HEK293 (cell line): ENCODE measurements at regions not wholly inside any gene's neighbourhood (a gene's known extent, or its start where the extent isn't known, plus 50 kb on each side); places are given as distances from the start of the nearest gene placed in this dataset.

ENCODE experiments used
- CTCF ChIA-PET: fragments of 350-600 bp; formaldehyde crosslinking; extraction: SDS; loops from one replicate; lab custom pipeline; 2021; ENCODE audit warnings: antibody characterized with exemption; lab: Yijun Ruan, JAX
- POLR2A ChIA-PET: fragments of 300-600 bp; formaldehyde crosslinking; extraction: SDS; loops from one replicate; lab custom pipeline; 2020; ENCODE audit warnings: antibody characterized with exemption, inconsistent platforms; lab: Yijun Ruan, JAX
- H3K27ac ChIP-seq: fragments of 200-500 bp; sonication (Bioruptor generic); 2 replicates; pipeline ENCODE4 v1.5.1; 2014; ENCODE audit warnings: low read depth, low read length, control low read depth, inconsistent platforms; ENCODE audit errors: extremely low read depth
- H3K36me3 ChIP-seq, 2 experiments: fragments of 200-500 bp in 1 of 2; sonication (Bioruptor generic) in 1 of 2; 1 replicate in 1 of 2; 2 replicates in 1 of 2; pipeline ENCODE4 v1.5.1; 2014 to 2017; ENCODE audit warnings: inconsistent platforms in 2 of 2, low read length in 2 of 2; ENCODE audit not compliant: control insufficient read depth in 2 of 2, insufficient read depth in 1 of 2
- H3K4me1 ChIP-seq: fragments of 200-500 bp; sonication (Bioruptor generic); 2 replicates; pipeline ENCODE4 v1.5.1; 2014; ENCODE audit warnings: mild to moderate bottlenecking, low read length, inconsistent platforms; ENCODE audit not compliant: control insufficient read depth, insufficient read depth
- H3K4me3 ChIP-seq: 2 replicates; pipeline ENCODE4 v1.5.1; 2011; ENCODE audit warnings: low read depth, mild to moderate bottlenecking, control low read depth, low read length, moderate library complexity
- H3K9me3 ChIP-seq: fragments of 200-500 bp; sonication (Bioruptor generic); 2 replicates; pipeline ENCODE4 v1.5.1; 2014; ENCODE audit warnings: low read depth, low read length, inconsistent platforms; ENCODE audit not compliant: control insufficient read depth, insufficient read depth
- BCL11A ChIP-seq: fragments of 450-650 bp; formaldehyde crosslinking; IDR thresholded peaks from 2 replicates; pipeline ENCODE4 v1.5.1; 2016; ENCODE audit warnings: low read depth, missing biosample characterization, missing genetic modification characterization
- CTCF ChIP-seq: fragments of 450-650 bp; formaldehyde crosslinking; IDR thresholded peaks from 2 replicates; pipeline ENCODE4 v1.5.1; 2016; ENCODE audit warnings: missing biosample characterization, missing genetic modification characterization
- GFI1B ChIP-seq: fragments of 450-650 bp; formaldehyde crosslinking; IDR thresholded peaks from 2 replicates; pipeline ENCODE4 v1.5.1; 2016; ENCODE audit warnings: missing biosample characterization, missing genetic modification characterization
- GLI2 ChIP-seq: fragments of 450-650 bp; formaldehyde crosslinking; IDR thresholded peaks from 2 replicates; pipeline ENCODE4; 2017; ENCODE audit warnings: missing biosample characterization, missing genetic modification characterization, low read depth, borderline replicate concordance
- HOXC10 ChIP-seq: sonication (generic); formaldehyde crosslinking; IDR thresholded peaks from 2 replicates; pipeline ENCODE4 v1.8.1; 2023; ENCODE audit warnings: mild to moderate bottlenecking, missing genetic modification reagents
- INSM2 ChIP-seq: fragments of 450-650 bp; formaldehyde crosslinking; IDR thresholded peaks from 2 replicates; pipeline ENCODE4 v1.5.1; 2016; ENCODE audit warnings: missing biosample characterization, missing genetic modification characterization
- KLF1 ChIP-seq: fragments of 450-650 bp; formaldehyde crosslinking; IDR thresholded peaks from 2 replicates; pipeline ENCODE4 v1.5.1; 2016; ENCODE audit warnings: missing biosample characterization, missing genetic modification characterization
- KLF16 ChIP-seq: fragments of 450-650 bp; formaldehyde crosslinking; IDR thresholded peaks from 2 replicates; pipeline ENCODE4 v1.5.1; 2017; ENCODE audit warnings: missing biosample characterization, missing genetic modification characterization
- RBAK ChIP-seq: fragments of 450-650 bp; formaldehyde crosslinking; IDR thresholded peaks from 2 replicates; pipeline ENCODE4 v1.5.1; 2016; ENCODE audit warnings: missing biosample characterization, missing genetic modification characterization
- REPIN1 ChIP-seq: fragments of 450-650 bp; formaldehyde crosslinking; IDR thresholded peaks from 2 replicates; pipeline ENCODE4 v1.5.1; 2017; ENCODE audit warnings: missing biosample characterization, missing genetic modification characterization, low read depth
- SALL2 ChIP-seq: fragments of 450-650 bp; formaldehyde crosslinking; IDR thresholded peaks from 2 replicates; pipeline ENCODE4 v1.5.0; 2017; ENCODE audit warnings: missing biosample characterization, mild to moderate bottlenecking, missing genetic modification characterization, borderline replicate concordance
- ZBTB1 ChIP-seq: fragments of 450-650 bp; formaldehyde crosslinking; IDR thresholded peaks from 2 replicates; pipeline ENCODE4 v1.5.1; 2016; ENCODE audit warnings: missing biosample characterization, missing genetic modification characterization
- ZNF155 ChIP-seq: fragments of 450-650 bp; formaldehyde crosslinking; IDR thresholded peaks from 2 replicates; pipeline ENCODE4 v1.5.1; 2016; ENCODE audit warnings: missing biosample characterization, missing genetic modification characterization
- ZNF169 ChIP-seq: fragments of 450-650 bp; formaldehyde crosslinking; IDR thresholded peaks from 2 replicates; pipeline ENCODE4 v1.5.1; 2016; ENCODE audit warnings: missing biosample characterization, missing genetic modification characterization
- ZNF18 ChIP-seq: fragments of 450-650 bp; formaldehyde crosslinking; IDR thresholded peaks from 2 replicates; pipeline ENCODE4 v1.5.1; 2016; ENCODE audit warnings: missing biosample characterization, missing genetic modification characterization
- ZNF2 ChIP-seq: fragments of 450-650 bp; formaldehyde crosslinking; IDR thresholded peaks from 2 replicates; pipeline ENCODE4 v1.5.1; 2016; ENCODE audit warnings: missing biosample characterization, missing genetic modification characterization
- ZNF221 ChIP-seq: fragments of 450-650 bp; formaldehyde crosslinking; IDR thresholded peaks from 2 replicates; pipeline ENCODE4 v1.5.1; 2017; ENCODE audit warnings: missing biosample characterization, missing genetic modification characterization, borderline replicate concordance
- ZNF274 ChIP-seq, 2 experiments: fragments of 200-500 bp in 1 of 2; fragments of 450-650 bp in 1 of 2; sonication (Bioruptor generic) in 1 of 2; formaldehyde crosslinking in 1 of 2; IDR thresholded peaks; 2 replicates each; pipeline versions ENCODE4 v1.5.1 to v1.6.1; 2014 to 2016; ENCODE audit warnings: borderline replicate concordance in 1 of 2, inconsistent platforms in 1 of 2, low read length in 1 of 2, missing biosample characterization in 1 of 2, missing genetic modification characterization in 1 of 2
- ZNF280C ChIP-seq: fragments of 450-650 bp; formaldehyde crosslinking; IDR thresholded peaks from 2 replicates; pipeline ENCODE4 v1.5.1; 2016; ENCODE audit warnings: missing biosample characterization, missing genetic modification characterization
- ZNF335 ChIP-seq: fragments of 450-650 bp; formaldehyde crosslinking; conservative IDR thresholded peaks from 2 replicates; pipeline ENCODE4 v1.5.1; 2016; ENCODE audit warnings: missing biosample characterization, missing genetic modification characterization
- ZNF555 ChIP-seq: fragments of 450-650 bp; formaldehyde crosslinking; conservative IDR thresholded peaks from 2 replicates; pipeline ENCODE4 v1.5.1; 2017; ENCODE audit warnings: missing biosample characterization, mild to moderate bottlenecking, missing genetic modification characterization, inconsistent platforms
- ZNF747 ChIP-seq: fragments of 450-650 bp; formaldehyde crosslinking; IDR thresholded peaks from 2 replicates; pipeline ENCODE4 v1.5.1; 2016; ENCODE audit warnings: missing biosample characterization, missing genetic modification characterization
- TF ChIP-seq, protein P1 (sequence below): sonication (generic); formaldehyde crosslinking; IDR thresholded peaks from 2 replicates; pipeline ENCODE4 v1.8.1; 2022; ENCODE audit warnings: mild to moderate bottlenecking, moderate library complexity, missing genetic modification reagents
- TF ChIP-seq, protein P2 (sequence below): fragments of 450-650 bp; IDR thresholded peaks from 2 replicates; pipeline ENCODE4 v1.5.1; 2018; ENCODE audit warnings: missing biosample characterization, missing genetic modification characterization
- TF ChIP-seq, protein P3 (sequence below): fragments of 450-650 bp; formaldehyde crosslinking; IDR thresholded peaks from 2 replicates; pipeline ENCODE4 v1.5.1; 2016; ENCODE audit warnings: missing biosample characterization, missing genetic modification characterization

- POLR2A ChIA-PET = no interaction called here
- no peaks in the 10 kb centered on the region for H3K36me3 ChIP-seq
- TF ChIP-seq RBAK (tag by site-specific recombination) (no peak), GLI2 (tag by site-specific recombination) (no peak), BCL11A (no peak), ZNF2 (tag by site-specific recombination) (no peak), REPIN1 (tag by site-specific recombination) (no peak), SALL2 (no peak), ZNF555 (tag by site-specific recombination) (no peak), ZNF155 (no peak), ZNF169 (tag by site-specific recombination) (no peak), GFI1B (tag by site-specific recombination) (no peak), ZNF280C (no peak), ZBTB1 (tag by site-specific recombination) (no peak), CTCF (tag by site-specific recombination) (no peak)
- TF ChIP-seq, protein P1, sequence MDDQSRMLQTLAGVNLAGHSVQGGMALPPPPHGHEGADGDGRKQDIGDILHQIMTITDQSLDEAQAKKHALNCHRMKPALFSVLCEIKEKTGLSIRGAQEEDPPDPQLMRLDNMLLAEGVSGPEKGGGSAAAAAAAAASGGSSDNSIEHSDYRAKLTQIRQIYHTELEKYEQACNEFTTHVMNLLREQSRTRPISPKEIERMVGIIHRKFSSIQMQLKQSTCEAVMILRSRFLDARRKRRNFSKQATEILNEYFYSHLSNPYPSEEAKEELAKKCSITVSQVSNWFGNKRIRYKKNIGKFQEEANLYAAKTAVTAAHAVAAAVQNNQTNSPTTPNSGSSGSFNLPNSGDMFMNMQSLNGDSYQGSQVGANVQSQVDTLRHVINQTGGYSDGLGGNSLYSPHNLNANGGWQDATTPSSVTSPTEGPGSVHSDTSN = no peak
- no peaks in the 10 kb centered on the region for H3K4me1 ChIP-seq
- no peak overlapping the region for H3K27ac ChIP-seq
- CTCF ChIA-PET = interaction anchor here (1.1 kb wide), 1 partner anchor 9 kb away, joined by 4 read pairs; no protein-coding TSS in a partner anchor
- H3K4me3 ChIP-seq = no peak overlapping the region
- no peaks in the 10 kb centered on the region for H3K9me3 ChIP-seq
Measured at GRCh38 chr16:51051671-51052070, 99.4 kb downstream of the SALL1 start.

DNA sequence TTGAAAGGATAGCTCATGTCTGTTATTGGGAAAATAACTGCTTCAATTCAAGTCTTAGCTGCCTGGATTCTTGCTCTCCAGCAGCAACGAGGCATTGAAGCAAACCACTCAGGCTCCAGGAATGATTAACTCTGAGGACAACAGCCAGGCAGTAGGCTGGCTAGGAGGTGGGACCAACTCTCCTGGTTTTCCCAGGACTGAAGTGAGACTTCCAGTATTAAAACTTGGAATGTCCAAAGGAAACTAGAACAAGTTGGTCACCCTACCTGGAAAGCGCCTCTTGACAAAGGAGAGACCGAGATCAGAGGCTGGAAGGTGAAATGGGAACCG, 100.7 kb downstream of the SALL1 start:
- CTCF ChIA-PET = interaction anchor here (1.1 kb wide), 1 partner anchor 10 kb away, joined by 4 read pairs; no protein-coding TSS in a partner anchor
- TF ChIP-seq KLF16 (no peak), HOXC10 (CRISPR knock-in tag) (no peak), ZNF274 (IDR thresholded peaks at IDR 0.05; ENCODE audit: low read length) (no peak), ZNF274 (tag by site-specific recombination; IDR thresholded peaks at IDR 0.05; ENCODE audit: borderline replicate concordance) (no peak), ZNF18 (tag by site-specific recombination) (no peak), KLF1 (no peak), INSM2 (tag by site-specific recombination) (no peak), REPIN1 (tag by site-specific recombination) (no peak), ZNF335 (tag by site-specific recombination) (no peak), ZNF747 (tag by site-specific recombination) (no peak), ZNF221 (no peak)
- TF ChIP-seq, protein P2, sequence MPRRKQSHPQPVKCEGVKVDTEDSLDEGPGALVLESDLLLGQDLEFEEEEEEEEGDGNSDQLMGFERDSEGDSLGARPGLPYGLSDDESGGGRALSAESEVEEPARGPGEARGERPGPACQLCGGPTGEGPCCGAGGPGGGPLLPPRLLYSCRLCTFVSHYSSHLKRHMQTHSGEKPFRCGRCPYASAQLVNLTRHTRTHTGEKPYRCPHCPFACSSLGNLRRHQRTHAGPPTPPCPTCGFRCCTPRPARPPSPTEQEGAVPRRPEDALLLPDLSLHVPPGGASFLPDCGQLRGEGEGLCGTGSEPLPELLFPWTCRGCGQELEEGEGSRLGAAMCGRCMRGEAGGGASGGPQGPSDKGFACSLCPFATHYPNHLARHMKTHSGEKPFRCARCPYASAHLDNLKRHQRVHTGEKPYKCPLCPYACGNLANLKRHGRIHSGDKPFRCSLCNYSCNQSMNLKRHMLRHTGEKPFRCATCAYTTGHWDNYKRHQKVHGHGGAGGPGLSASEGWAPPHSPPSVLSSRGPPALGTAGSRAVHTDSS (tag by site-specific recombination) = no peak
- TF ChIP-seq, protein P3, sequence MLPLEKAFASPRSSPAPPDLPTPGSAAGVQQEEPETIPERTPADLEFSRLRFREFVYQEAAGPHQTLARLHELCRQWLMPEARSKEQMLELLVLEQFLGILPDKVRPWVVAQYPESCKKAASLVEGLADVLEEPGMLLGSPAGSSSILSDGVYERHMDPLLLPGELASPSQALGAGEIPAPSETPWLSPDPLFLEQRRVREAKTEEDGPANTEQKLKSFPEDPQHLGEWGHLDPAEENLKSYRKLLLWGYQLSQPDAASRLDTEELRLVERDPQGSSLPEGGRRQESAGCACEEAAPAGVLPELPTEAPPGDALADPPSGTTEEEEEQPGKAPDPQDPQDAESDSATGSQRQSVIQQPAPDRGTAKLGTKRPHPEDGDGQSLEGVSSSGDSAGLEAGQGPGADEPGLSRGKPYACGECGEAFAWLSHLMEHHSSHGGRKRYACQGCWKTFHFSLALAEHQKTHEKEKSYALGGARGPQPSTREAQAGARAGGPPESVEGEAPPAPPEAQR (tag by site-specific recombination) = no peak

More for the DNA sequence above, 100.7 kb downstream of the SALL1 start:
- Histone ChIP-seq H3K4me1 (no peaks in the 10 kb centered on the region), H3K4me3 (no peak overlapping the region), H3K36me3 (no peaks in the 10 kb centered on the region), H3K27ac (no peak overlapping the region), H3K9me3 (no peaks in the 10 kb centered on the region)
- POLR2A ChIA-PET = no interaction called here
